ENCODE measurements at regions not wholly inside any gene's neighbourhood (a gene's known extent, or its start where the extent isn't known, plus 50 kb on each side); places are given as distances from the start of the nearest gene placed in this dataset.

DNA sequence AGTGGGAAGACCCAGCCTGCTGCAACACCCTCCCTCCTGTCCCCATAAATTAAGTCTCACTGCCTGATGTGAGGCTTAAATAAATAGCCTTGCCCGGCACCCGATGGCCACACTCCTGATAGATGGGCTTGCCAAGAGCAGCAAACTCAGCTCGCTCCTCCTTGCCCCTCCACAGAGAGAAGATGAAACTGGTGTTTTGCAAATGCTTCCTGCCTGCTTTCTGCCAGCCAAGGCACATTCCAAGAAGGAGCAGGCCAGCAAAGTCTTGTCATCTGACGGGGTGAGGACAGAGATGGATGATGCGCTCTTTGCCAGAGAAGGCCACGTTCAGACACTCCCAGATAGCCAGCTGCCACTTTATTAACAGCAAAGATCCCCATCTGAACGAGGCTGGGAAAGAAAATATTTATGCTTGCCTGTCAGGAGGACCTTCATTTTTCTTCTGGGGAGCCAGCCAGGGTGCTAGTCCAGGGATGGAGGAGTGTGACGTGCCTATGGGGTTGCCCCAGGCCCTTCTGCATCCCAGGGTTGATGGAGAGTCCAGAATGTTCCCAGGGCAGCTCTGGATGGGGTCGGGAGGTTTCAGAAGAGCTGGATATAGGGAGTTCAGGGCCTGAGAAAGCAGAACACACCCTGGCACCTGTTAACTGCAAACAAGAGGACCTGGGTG lies 265.4 kb downstream of the FOXD2 start:
- TF ChIP-seq, protein P1, sequence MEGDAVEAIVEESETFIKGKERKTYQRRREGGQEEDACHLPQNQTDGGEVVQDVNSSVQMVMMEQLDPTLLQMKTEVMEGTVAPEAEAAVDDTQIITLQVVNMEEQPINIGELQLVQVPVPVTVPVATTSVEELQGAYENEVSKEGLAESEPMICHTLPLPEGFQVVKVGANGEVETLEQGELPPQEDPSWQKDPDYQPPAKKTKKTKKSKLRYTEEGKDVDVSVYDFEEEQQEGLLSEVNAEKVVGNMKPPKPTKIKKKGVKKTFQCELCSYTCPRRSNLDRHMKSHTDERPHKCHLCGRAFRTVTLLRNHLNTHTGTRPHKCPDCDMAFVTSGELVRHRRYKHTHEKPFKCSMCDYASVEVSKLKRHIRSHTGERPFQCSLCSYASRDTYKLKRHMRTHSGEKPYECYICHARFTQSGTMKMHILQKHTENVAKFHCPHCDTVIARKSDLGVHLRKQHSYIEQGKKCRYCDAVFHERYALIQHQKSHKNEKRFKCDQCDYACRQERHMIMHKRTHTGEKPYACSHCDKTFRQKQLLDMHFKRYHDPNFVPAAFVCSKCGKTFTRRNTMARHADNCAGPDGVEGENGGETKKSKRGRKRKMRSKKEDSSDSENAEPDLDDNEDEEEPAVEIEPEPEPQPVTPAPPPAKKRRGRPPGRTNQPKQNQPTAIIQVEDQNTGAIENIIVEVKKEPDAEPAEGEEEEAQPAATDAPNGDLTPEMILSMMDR (IDR thresholded peaks at IDR 0.05; ENCODE audit: insufficient read depth, low read length), result no peak
- TF ChIP-seq GABPA (IDR thresholded peaks at IDR 0.05; ENCODE audit: low read depth) (no peak), POLR2AphosphoS5 (IDR thresholded peaks at IDR 0.05; ENCODE audit: low read depth) (no peak)
